ENCODE measurements at regions not wholly inside any gene's neighbourhood (a gene's known extent, or its start where the extent isn't known, plus 50 kb on each side); places are given as distances from the start of the nearest gene placed in this dataset.

DNA sequence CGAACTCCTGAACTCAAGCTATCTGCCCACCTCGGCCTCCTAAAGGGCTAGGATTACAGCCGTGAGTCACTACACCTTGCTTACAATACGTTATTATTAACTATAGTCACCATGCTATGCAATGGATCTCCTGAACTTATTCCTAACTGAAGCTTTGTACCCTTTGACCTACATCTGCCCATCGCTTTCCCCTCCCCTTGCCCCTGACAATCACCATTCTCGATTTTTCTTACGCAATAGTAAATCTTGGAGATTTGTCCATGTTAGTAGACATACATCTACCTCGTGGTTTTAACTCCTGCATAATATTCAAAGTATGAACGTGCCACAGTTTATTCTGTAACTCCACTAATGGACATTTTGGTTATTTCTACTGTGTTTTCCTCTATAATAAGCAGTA lies 120.6 kb downstream of the NPIPB5 start:
- H3K79me2 ChIP-seq, result no peaks in the 10 kb centered on the region
- no peaks in the 10 kb centered on the region for H3K9me3 ChIP-seq (ENCODE audit: low read depth)
- DNase-seq (ENCODE audit: low spot score), result no peak
- H2AFZ ChIP-seq, result no peak overlapping the region
- no peak overlapping the region for H3K27ac ChIP-seq
- no peaks in the 10 kb centered on the region for H3K36me3 ChIP-seq (replicated peaks; ENCODE audit: insufficient read depth, low read depth)
- 87% methylated on average over 9 of the region's 9 CpGs for WGBS (ENCODE audit: low lambda C conversion rate, missing lambda C conversion rate)
- TF ChIP-seq CTCF (IDR thresholded peaks at IDR 0.05; ENCODE audit: poor library complexity), result no peak
- no peak for TF ChIP-seq EZH2phosphoT487 (IDR thresholded peaks at IDR 0.05; ENCODE audit: low read depth, severe bottlenecking, unreplicated experiment)
- H3K4me3 ChIP-seq, result no peak overlapping the region
- no peak overlapping the region for H3K4me2 ChIP-seq
- H4K20me1 ChIP-seq (ENCODE audit: insufficient read depth, poor library complexity, severe bottlenecking), result no peaks in the 10 kb centered on the region
- no peaks in the 10 kb centered on the region for H3K9me2 ChIP-seq (replicated peaks; ENCODE audit: insufficient read depth)
- H3K27me3 ChIP-seq, result peaks cover 19% of the 10 kb centered on the region
- no peaks in the 10 kb centered on the region for H3K4me1 ChIP-seq (ENCODE audit: insufficient read depth)

GRCh38 chr16:22632606-22633005 lies 121.9 kb downstream of the NPIPB5 start:
- Histone ChIP-seq H3K9me3 (ENCODE audit: low read depth) (no peaks in the 10 kb centered on the region), H3K4me1 (ENCODE audit: insufficient read depth) (no peaks in the 10 kb centered on the region), H3K36me3 (replicated peaks; ENCODE audit: insufficient read depth, low read depth) (no peaks in the 10 kb centered on the region), H3K4me2 (no peak overlapping the region), H3K9me2 (replicated peaks; ENCODE audit: insufficient read depth) (no peaks in the 10 kb centered on the region), H3K27me3 (peaks cover 19% of the 10 kb centered on the region), H3K79me2 (no peaks in the 10 kb centered on the region), H3K4me3 (no peak overlapping the region), H2AFZ (no peak overlapping the region), H4K20me1 (ENCODE audit: insufficient read depth, poor library complexity, severe bottlenecking) (no peaks in the 10 kb centered on the region), H3K27ac (no peak overlapping the region)
- TF ChIP-seq EZH2phosphoT487 (IDR thresholded peaks at IDR 0.05; ENCODE audit: low read depth, severe bottlenecking, unreplicated experiment) (no peak), EZH2 (IDR thresholded peaks at IDR 0.05; ENCODE audit: borderline replicate concordance) (no peak), CTCF (IDR thresholded peaks at IDR 0.05; ENCODE audit: poor library complexity) (no peak)
- WGBS (ENCODE audit: low lambda C conversion rate, missing lambda C conversion rate), result 64% methylated on average over 4 of the region's 4 CpGs
- no peak for DNase-seq (ENCODE audit: low spot score)

- Histone ChIP-seq H3K27ac (no peak overlapping the region), H3K4me1 (ENCODE audit: insufficient read depth) (no peaks in the 10 kb centered on the region), H3K79me2 (no peaks in the 10 kb centered on the region), H3K9me2 (replicated peaks; ENCODE audit: insufficient read depth) (no peaks in the 10 kb centered on the region), H2AFZ (no peak overlapping the region), H3K4me2 (no peak overlapping the region), H3K27me3 (peaks cover 19% of the 10 kb centered on the region), H3K4me3 (no peak overlapping the region), H4K20me1 (ENCODE audit: insufficient read depth, poor library complexity, severe bottlenecking) (no peaks in the 10 kb centered on the region), H3K9me3 (ENCODE audit: low read depth) (no peaks in the 10 kb centered on the region), H3K36me3 (replicated peaks; ENCODE audit: insufficient read depth, low read depth) (no peaks in the 10 kb centered on the region)
- WGBS (ENCODE audit: low lambda C conversion rate, missing lambda C conversion rate), result 91% methylated on average over 5 of the region's 5 CpGs
- DNase-seq (ENCODE audit: low spot score), result no peak
- TF ChIP-seq CTCF (IDR thresholded peaks at IDR 0.05; ENCODE audit: poor library complexity), result no peak
- TF ChIP-seq EZH2 (IDR thresholded peaks at IDR 0.05; ENCODE audit: borderline replicate concordance), result no peak
- TF ChIP-seq EZH2phosphoT487 (IDR thresholded peaks at IDR 0.05; ENCODE audit: low read depth, severe bottlenecking, unreplicated experiment), result no peak
Observed at GRCh38 chr16:22633280-22633679, 122.6 kb downstream of the NPIPB5 start.

DNA sequence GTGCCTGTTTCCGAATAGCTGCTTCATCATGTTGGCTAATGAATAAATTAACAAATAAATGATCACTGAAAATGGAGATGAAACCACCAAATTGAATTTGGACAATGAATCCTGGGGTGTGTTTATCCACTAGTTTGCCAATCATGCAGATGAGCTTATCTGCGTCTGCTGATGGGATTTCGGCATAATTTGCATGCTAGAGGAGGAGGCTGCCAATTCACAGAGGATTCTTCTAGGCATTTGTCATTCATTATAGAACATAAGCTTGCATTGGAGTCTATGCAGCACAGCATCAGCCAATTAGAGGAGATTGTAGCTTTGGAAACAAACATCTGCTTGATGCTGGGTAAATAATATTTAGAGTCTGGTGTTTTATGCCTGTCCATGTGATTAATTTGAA lies 123.1 kb downstream of the NPIPB5 start:
- Histone ChIP-seq H4K20me1 (ENCODE audit: insufficient read depth, poor library complexity, severe bottlenecking) (no peaks in the 10 kb centered on the region), H3K4me1 (ENCODE audit: insufficient read depth) (no peaks in the 10 kb centered on the region), H3K4me3 (no peak overlapping the region), H3K36me3 (replicated peaks; ENCODE audit: insufficient read depth, low read depth) (no peaks in the 10 kb centered on the region), H3K27me3 (peaks cover 19% of the 10 kb centered on the region), H3K79me2 (no peaks in the 10 kb centered on the region), H3K9me2 (replicated peaks; ENCODE audit: insufficient read depth) (no peaks in the 10 kb centered on the region), H3K27ac (no peak overlapping the region), H3K4me2 (no peak overlapping the region), H2AFZ (no peak overlapping the region), H3K9me3 (ENCODE audit: low read depth) (no peaks in the 10 kb centered on the region)
- whole genome bisulfite sequencing (ENCODE audit: low lambda C conversion rate, missing lambda C conversion rate), result 59% methylated on average over 3 of the region's 3 CpGs
- no peak for DNase-seq (ENCODE audit: low spot score)
- TF ChIP-seq EZH2phosphoT487 (IDR thresholded peaks at IDR 0.05; ENCODE audit: low read depth, severe bottlenecking, unreplicated experiment) (no peak), CTCF (IDR thresholded peaks at IDR 0.05; ENCODE audit: poor library complexity) (no peak), EZH2 (IDR thresholded peaks at IDR 0.05; ENCODE audit: borderline replicate concordance) (no peak)

All from hepatocyte (in vitro differentiated cells).